ENCODE measurements at regions not wholly inside any gene's neighbourhood (a gene's known extent, or its start where the extent isn't known, plus 50 kb on each side); places are given as distances from the start of the nearest gene placed in this dataset.

DNA sequence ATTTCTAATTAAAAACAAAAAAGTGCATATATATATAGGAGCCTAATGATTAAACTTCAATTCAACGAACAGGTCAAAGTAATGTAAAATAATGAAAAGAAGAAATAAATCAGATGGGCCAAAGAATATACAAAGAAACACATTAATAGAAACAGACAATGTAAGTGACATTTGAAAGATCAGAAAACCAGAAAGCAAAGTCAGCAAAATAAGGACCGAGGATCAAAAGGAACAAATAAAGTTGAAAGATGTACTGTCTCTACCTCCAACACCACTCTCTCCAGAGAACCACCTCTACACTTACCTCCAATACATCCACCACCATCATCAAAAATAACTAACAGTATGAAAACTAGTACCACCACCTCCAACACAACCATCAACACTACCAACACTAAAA lies 1226.3 kb upstream of the NCAM2 start:
- H3K9me3 Mint-ChIP-seq: peaks cover 42% of the 10 kb centered on the region
- H3K27ac Mint-ChIP-seq: no peak overlapping the region
- no peaks in the 10 kb centered on the region for H3K27me3 Mint-ChIP-seq (ENCODE audit: insufficient read depth)
- TF ChIP-seq, protein P1, sequence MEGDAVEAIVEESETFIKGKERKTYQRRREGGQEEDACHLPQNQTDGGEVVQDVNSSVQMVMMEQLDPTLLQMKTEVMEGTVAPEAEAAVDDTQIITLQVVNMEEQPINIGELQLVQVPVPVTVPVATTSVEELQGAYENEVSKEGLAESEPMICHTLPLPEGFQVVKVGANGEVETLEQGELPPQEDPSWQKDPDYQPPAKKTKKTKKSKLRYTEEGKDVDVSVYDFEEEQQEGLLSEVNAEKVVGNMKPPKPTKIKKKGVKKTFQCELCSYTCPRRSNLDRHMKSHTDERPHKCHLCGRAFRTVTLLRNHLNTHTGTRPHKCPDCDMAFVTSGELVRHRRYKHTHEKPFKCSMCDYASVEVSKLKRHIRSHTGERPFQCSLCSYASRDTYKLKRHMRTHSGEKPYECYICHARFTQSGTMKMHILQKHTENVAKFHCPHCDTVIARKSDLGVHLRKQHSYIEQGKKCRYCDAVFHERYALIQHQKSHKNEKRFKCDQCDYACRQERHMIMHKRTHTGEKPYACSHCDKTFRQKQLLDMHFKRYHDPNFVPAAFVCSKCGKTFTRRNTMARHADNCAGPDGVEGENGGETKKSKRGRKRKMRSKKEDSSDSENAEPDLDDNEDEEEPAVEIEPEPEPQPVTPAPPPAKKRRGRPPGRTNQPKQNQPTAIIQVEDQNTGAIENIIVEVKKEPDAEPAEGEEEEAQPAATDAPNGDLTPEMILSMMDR (IDR thresholded peaks at IDR 0.05): no peak
- H3K4me1 Mint-ChIP-seq (ENCODE audit: low read depth): no peaks in the 10 kb centered on the region
- no peaks in the 10 kb centered on the region; the same call in 1 of the 2 replicates for H3K36me3 Mint-ChIP-seq (ENCODE audit: low read depth)
- no peak overlapping the region for H3K4me3 Mint-ChIP-seq
- DNase-seq: no peak

DNA sequence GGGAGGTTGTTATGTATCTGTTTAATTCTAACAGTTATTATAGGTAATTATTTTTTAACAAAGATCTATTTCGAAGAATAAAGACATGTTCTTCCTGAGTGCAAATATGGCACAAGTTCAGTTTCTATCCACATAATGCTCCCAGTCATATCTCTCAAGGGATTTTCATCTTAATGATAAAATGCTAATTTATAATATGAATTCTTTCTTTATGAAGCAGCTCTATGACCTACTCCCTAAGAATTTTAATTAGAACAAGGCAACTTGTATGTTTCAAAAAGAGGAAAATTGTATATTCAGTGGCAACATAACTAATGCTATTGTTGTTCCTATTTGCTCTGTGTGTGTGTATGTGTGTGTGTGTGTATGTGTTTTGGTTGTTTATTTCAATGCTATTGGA lies 1222.1 kb upstream of the NCAM2 start:
- peaks cover 33% of the 10 kb centered on the region for H3K9me3 Mint-ChIP-seq
- H3K4me3 Mint-ChIP-seq: no peak overlapping the region
- H3K36me3 Mint-ChIP-seq (ENCODE audit: low read depth): no peaks in the 10 kb centered on the region
- no peak for DNase-seq
- TF ChIP-seq, protein P1 (IDR thresholded peaks at IDR 0.05): no peak
- H3K27ac Mint-ChIP-seq: no peak overlapping the region
- H3K27me3 Mint-ChIP-seq (ENCODE audit: insufficient read depth): no peaks in the 10 kb centered on the region
- no peaks in the 10 kb centered on the region for H3K4me1 Mint-ChIP-seq (ENCODE audit: low read depth)

DNA sequence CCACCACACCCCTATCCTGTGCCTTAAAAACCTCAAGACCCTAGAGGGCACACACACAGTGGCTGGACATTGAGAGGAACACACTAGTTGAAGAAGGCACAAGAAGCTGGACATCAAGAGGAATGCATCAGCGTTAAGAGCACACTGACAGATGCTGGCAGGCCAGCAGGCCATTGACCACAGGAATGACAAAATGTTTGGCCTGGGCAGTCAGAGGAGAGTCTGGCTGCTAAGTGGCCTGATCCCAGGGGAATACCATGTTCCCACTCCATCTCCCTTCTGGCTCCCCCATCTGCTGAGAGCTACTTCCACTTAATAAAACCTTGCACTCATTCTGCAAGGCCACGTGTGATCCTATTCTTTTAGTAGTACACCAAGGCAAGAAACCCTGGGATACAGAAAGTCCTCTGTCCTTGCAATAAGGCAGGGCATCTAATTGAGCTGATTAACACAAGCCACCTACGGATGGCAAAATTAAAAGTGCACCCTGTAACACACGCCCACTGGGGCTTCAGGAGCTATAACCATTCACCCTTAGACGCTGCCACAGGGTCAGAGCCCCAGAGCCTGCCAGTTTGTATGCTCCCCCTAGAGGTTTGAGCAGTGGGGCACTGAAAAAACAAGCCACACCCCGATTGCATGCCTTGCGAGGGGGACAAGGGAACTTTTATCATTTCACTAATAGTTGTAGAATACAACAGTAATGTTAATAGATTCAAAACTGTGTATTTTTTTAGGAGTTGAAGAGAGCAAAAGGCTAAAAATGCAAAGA lies 1216.1 kb upstream of the NCAM2 start:
- Mint-ChIP-seq H3K27me3 (ENCODE audit: insufficient read depth) (no peaks in the 10 kb centered on the region), H3K4me3 (no peak overlapping the region), H3K4me1 (ENCODE audit: low read depth) (no peaks in the 10 kb centered on the region), H3K9me3 (peaks cover 54% of the 10 kb centered on the region), H3K36me3 (ENCODE audit: low read depth) (no peaks in the 10 kb centered on the region), H3K27ac (no peak overlapping the region)
- TF ChIP-seq, protein P1 (IDR thresholded peaks at IDR 0.05): no peak
- DNase-seq: no peak

DNA sequence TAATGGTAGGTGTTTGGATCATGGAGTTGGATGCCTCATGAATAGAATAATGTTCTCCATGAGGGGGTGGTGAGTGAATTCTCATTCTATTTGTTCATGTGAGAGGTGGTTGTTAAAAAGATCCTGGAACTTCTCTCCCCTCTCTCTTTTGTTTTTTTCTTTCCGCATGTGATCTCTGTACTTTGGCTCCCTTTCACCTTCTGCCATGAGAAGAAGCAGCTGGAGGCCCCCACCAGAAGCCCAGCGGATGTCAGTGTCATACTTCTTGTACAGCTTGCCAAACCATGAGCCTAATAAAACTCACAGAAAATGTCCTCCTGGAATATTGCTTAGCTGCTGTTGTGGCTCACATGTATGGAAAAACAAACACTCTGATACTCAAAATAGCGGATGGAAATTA lies 1212.3 kb upstream of the NCAM2 start:
- Mint-ChIP-seq H3K27ac (no peak overlapping the region), H3K4me3 (no peak overlapping the region), H3K9me3 (peaks cover 42% of the 10 kb centered on the region), H3K27me3 (ENCODE audit: insufficient read depth) (no peaks in the 10 kb centered on the region), H3K36me3 (ENCODE audit: low read depth) (no peaks in the 10 kb centered on the region), H3K4me1 (ENCODE audit: low read depth) (no peaks in the 10 kb centered on the region)
- no peak for DNase-seq
- TF ChIP-seq, protein P1 (IDR thresholded peaks at IDR 0.05): no peak

DNA sequence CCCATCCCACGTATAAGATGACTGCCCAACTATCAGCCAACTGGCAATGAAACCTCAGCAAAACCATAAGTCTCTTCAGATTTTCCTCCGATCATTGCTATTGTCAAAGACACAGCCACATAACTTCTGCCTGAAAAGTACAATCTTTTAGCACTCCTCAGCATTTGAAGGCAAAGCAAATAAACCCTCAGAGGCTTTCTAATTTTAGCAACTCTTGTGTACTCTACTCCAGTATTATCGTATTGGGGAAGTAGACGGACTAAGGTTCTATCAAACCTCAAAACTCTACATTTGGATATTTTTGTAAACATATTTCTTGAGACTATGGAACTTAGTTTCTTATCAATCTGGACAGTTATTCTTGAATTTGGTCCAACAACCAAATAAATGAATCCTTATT lies 1206.2 kb upstream of the NCAM2 start:
- H3K4me3 Mint-ChIP-seq: no peak overlapping the region
- no peaks in the 10 kb centered on the region for H3K27me3 Mint-ChIP-seq (ENCODE audit: insufficient read depth)
- H3K27ac Mint-ChIP-seq: no peak overlapping the region
- H3K9me3 Mint-ChIP-seq: peaks cover 26% of the 10 kb centered on the region
- no peak for DNase-seq
- H3K4me1 Mint-ChIP-seq (ENCODE audit: low read depth): no peaks in the 10 kb centered on the region
- TF ChIP-seq, protein P1 (IDR thresholded peaks at IDR 0.05): no peak
- peaks cover 5% of the 10 kb centered on the region for H3K36me3 Mint-ChIP-seq (ENCODE audit: low read depth)

Data from HFFc6 (cell line).